KMS-11 (cell line): ENCODE measurements at regions not wholly inside any gene's neighbourhood (a gene's known extent, or its start where the extent isn't known, plus 50 kb on each side); places are given as distances from the start of the nearest gene placed in this dataset.

Experiments used
- H2AFZ ChIP-seq: fragments of 200-600 bp; sonication (generic); 2 replicates; pipeline ENCODE4 v1.6.1; 2016; ENCODE audit warnings: antibody characterized with exemption, mixed run types, low read depth
- H3K27ac ChIP-seq: fragments of 200-600 bp; sonication (generic); 2 replicates; pipeline ENCODE4 v1.6.1; 2016; ENCODE audit warnings: mild to moderate bottlenecking, mixed run types
- H3K27me3 ChIP-seq: fragments of 200-600 bp; sonication (generic); 2 replicates; pipeline ENCODE4 v1.6.1; 2017; ENCODE audit warnings: mild to moderate bottlenecking, low read depth, mixed run types, moderate library complexity; ENCODE audit not compliant: insufficient read depth
- H3K36me3 ChIP-seq: fragments of 200-600 bp; sonication (generic); 2 replicates; pipeline ENCODE4 v1.6.1; 2017; ENCODE audit warnings: mild to moderate bottlenecking, mixed run types; ENCODE audit not compliant: insufficient read depth
- H3K4me1 ChIP-seq: fragments of 200-600 bp; sonication (generic); 2 replicates; pipeline ENCODE4 v1.6.1; 2016; ENCODE audit warnings: mild to moderate bottlenecking, low read depth, mixed run types; ENCODE audit not compliant: poor library complexity, severe bottlenecking
- H3K4me2 ChIP-seq: fragments of 200-600 bp; sonication (generic); 2 replicates; pipeline ENCODE4 v1.7.0; 2016; ENCODE audit warnings: mild to moderate bottlenecking, mixed run types
- H3K4me3 ChIP-seq: fragments of 200-600 bp; sonication (generic); IDR thresholded peaks from 2 replicates; pipeline ENCODE4 v1.6.1; 2017; ENCODE audit warnings: low read depth, low read length, mixed read lengths; ENCODE audit not compliant: insufficient read depth
- H3K79me2 ChIP-seq: fragments of 200-600 bp; sonication (generic); 2 replicates; pipeline ENCODE4 v1.6.1; 2016; ENCODE audit warnings: low read depth, mixed run types; ENCODE audit not compliant: insufficient read depth
- H3K9ac ChIP-seq: fragments of 200-600 bp; sonication (generic); 2 replicates; pipeline ENCODE4 v1.6.1; 2016; ENCODE audit warnings: mild to moderate bottlenecking, mixed run types
- H4K20me1 ChIP-seq: fragments of 200-600 bp; sonication (generic); 2 replicates; pipeline ENCODE4 v1.6.1; 2016; ENCODE audit warnings: mild to moderate bottlenecking, mixed run types; ENCODE audit not compliant: insufficient read depth
- TF ChIP-seq, protein P1 (sequence below): fragments of 200-600 bp; sonication (generic); conservative IDR thresholded peaks from 2 replicates; pipeline ENCODE4 v1.6.1; 2017; ENCODE audit warnings: low read depth, mild to moderate bottlenecking, antibody characterized with exemption, low read length, moderate library complexity, mixed read lengths

DNA sequence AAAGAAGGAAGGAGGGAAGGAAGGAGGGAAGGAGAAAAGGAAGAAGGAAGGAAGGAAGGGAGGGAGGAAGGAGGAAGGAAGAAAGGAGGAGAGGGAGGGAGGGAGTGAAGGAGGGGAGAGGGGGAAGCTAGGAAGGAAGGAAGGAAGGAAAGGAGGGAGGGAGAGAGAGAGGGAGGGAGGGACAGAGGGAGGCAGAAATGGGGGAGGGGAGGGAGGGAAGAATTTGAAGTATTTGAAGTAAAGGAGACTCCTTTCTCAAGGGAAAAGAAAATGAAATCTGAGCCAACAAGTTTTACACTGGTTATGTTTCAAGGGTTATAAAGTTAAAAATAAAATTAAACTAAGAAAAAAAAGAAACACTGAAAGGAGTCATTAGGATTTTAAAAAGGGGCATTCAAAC lies 431.4 kb downstream of the BRINP3 start:
- Histone ChIP-seq H3K36me3 (no peaks in the 10 kb centered on the region), H4K20me1 (no peaks in the 10 kb centered on the region), H3K4me2 (no peak overlapping the region), H3K27me3 (no peaks in the 10 kb centered on the region), H3K79me2 (no peaks in the 10 kb centered on the region), H3K27ac (no peak overlapping the region), H2AFZ (no peak overlapping the region), H3K9ac (no peak overlapping the region), H3K4me1 (no peaks in the 10 kb centered on the region), H3K4me3 (no peak overlapping the region)
- TF ChIP-seq, protein P1, sequence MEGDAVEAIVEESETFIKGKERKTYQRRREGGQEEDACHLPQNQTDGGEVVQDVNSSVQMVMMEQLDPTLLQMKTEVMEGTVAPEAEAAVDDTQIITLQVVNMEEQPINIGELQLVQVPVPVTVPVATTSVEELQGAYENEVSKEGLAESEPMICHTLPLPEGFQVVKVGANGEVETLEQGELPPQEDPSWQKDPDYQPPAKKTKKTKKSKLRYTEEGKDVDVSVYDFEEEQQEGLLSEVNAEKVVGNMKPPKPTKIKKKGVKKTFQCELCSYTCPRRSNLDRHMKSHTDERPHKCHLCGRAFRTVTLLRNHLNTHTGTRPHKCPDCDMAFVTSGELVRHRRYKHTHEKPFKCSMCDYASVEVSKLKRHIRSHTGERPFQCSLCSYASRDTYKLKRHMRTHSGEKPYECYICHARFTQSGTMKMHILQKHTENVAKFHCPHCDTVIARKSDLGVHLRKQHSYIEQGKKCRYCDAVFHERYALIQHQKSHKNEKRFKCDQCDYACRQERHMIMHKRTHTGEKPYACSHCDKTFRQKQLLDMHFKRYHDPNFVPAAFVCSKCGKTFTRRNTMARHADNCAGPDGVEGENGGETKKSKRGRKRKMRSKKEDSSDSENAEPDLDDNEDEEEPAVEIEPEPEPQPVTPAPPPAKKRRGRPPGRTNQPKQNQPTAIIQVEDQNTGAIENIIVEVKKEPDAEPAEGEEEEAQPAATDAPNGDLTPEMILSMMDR: no peak
